H1 (cell line): ENCODE measurements at regions not wholly inside any gene's neighbourhood (a gene's known extent, or its start where the extent isn't known, plus 50 kb on each side); places are given as distances from the start of the nearest gene placed in this dataset.

Source experiments
- CTCF ChIA-PET: fragments of 300-600 bp; sonication (Branson Sonifier 250); formaldehyde crosslinking; loops from one replicate; lab custom pipeline; 2021; ENCODE audit not compliant: partially characterized antibody; lab: Charles Lee
- POLR2A ChIA-PET: fragments of 300-600 bp; sonication (Branson Sonifier 250); formaldehyde crosslinking; loops from one replicate; lab custom pipeline; 2021; ENCODE audit warnings: inconsistent platforms; ENCODE audit not compliant: partially characterized antibody; lab: Charles Lee
- DNase-seq, 2 experiments: peaks; one replicate each; pipeline versions ENCODE4 v3.0.0 to v3.0.0-alpha.2; 2010 to 2022; ENCODE audit warnings: low spot score in 2 of 2, low read depth in 1 of 2, mixed read lengths in 1 of 2
- FAIRE-seq: peaks from 2 replicates; lab custom pipeline; 2011; peaks lifted over from hg19 to GRCh38; lab: Jason Lieb, UNC
- H2AFZ ChIP-seq: 2 replicates; pipeline ENCODE4 v1.8.1; 2012; ENCODE audit warnings: low read length, inconsistent platforms
- H2AK5ac ChIP-seq: 2 replicates; pipeline ENCODE4 v1.6.1; 2013; ENCODE audit warnings: low read depth, low read length
- H2BK120ac ChIP-seq: replicated peaks from 2 replicates; pipeline ENCODE3; 2013; ENCODE audit warnings: low read depth, low read length, inconsistent platforms
- H2BK12ac ChIP-seq: 2 replicates; pipeline ENCODE4 v1.6.1; 2013; ENCODE audit warnings: low read depth, low read length
- H2BK15ac ChIP-seq: 2 replicates; pipeline ENCODE4 v1.6.1; 2013; ENCODE audit warnings: low read length
- H2BK20ac ChIP-seq: 2 replicates; pipeline ENCODE4 v1.6.1; 2013; ENCODE audit warnings: low read length
- H2BK5ac ChIP-seq: 2 replicates; pipeline ENCODE4 v1.6.1; 2013; ENCODE audit warnings: low read depth, low read length
- H3K14ac ChIP-seq: 2 replicates; pipeline ENCODE4 v1.6.1; 2013; ENCODE audit warnings: inconsistent platforms; ENCODE audit not compliant: insufficient read length
- H3K18ac ChIP-seq: 2 replicates; pipeline ENCODE4 v1.6.1; 2013; ENCODE audit warnings: low read length; ENCODE audit errors: extremely low read depth
- H3K23ac ChIP-seq: 2 replicates; pipeline ENCODE4 v1.6.1; 2013; ENCODE audit warnings: inconsistent platforms; ENCODE audit not compliant: insufficient read length
- H3K23me2 ChIP-seq: 2 replicates; pipeline ENCODE4 v1.6.1; 2013; ENCODE audit warnings: low read depth, low read length
- H3K27ac ChIP-seq: 2 replicates; pipeline ENCODE4 v1.6.1; 2011; ENCODE audit warnings: low read depth, low read length, inconsistent platforms
- H3K27me3 ChIP-seq, 4 experiments: replicated peaks in 1 of 4; 1 replicate in 1 of 4; 2 replicates in 3 of 4; pipeline versions ENCODE4 v1.6.1 to v1.8.1; 2011 to 2013; ENCODE audit warnings: low read length in 3 of 4, mild to moderate bottlenecking in 3 of 4, inconsistent platforms in 2 of 4, mixed read lengths in 2 of 4, moderate library complexity in 1 of 4; ENCODE audit not compliant: control insufficient read depth in 3 of 4, insufficient read depth in 3 of 4; ENCODE audit errors: extremely low read depth in 1 of 4
- H3K36me3 ChIP-seq, 4 experiments: 2 replicates each; pipeline versions ENCODE4 v1.6.1 to v1.8.1; 2011 to 2013; ENCODE audit warnings: mild to moderate bottlenecking in 4 of 4, low read length in 3 of 4, moderate library complexity in 2 of 4, control low read depth in 1 of 4, inconsistent platforms in 1 of 4; ENCODE audit not compliant: insufficient read depth in 4 of 4, control insufficient read depth in 2 of 4
- H3K4ac ChIP-seq: replicated peaks from 2 replicates; pipeline ENCODE3; 2013; ENCODE audit warnings: low read length, low read depth, mixed read lengths, inconsistent platforms; ENCODE audit not compliant: insufficient read length
- H3K4me1 ChIP-seq, 4 experiments: replicated peaks in 1 of 4; 1 replicate in 1 of 4; 2 replicates in 3 of 4; pipeline versions ENCODE4 v1.6.1 to v1.8.1; 2011 to 2013; ENCODE audit warnings: low read length in 3 of 4, inconsistent platforms in 2 of 4, mixed read lengths in 1 of 4; ENCODE audit not compliant: insufficient read depth in 4 of 4, control insufficient read depth in 3 of 4
- H3K4me2 ChIP-seq, 2 experiments: 2 replicates each; pipeline versions ENCODE4 v1.6.1 to v1.8.1; 2011 to 2013; ENCODE audit warnings: low read depth in 2 of 2, low read length in 2 of 2, control low read depth in 1 of 2, inconsistent platforms in 1 of 2, mild to moderate bottlenecking in 1 of 2; ENCODE audit not compliant: insufficient read depth in 1 of 2
- H3K4me3 ChIP-seq, 4 experiments: fragments of 200-600, 300-600 bp in 1 of 4; sonication (generic), shearing (Covaris generic), sonication (Bioruptor Twin) in 1 of 4; 2 replicates each; pipeline versions ENCODE4 v1.5.1 to v1.8.1; 2011 to 2016; ENCODE audit warnings: low read length in 4 of 4, low read depth in 3 of 4, control low read depth in 2 of 4, inconsistent platforms in 2 of 4, mild to moderate bottlenecking in 2 of 4, mixed read lengths in 1 of 4, moderate library complexity in 1 of 4; ENCODE audit not compliant: insufficient read depth in 2 of 4; ENCODE audit errors: extremely low read depth in 1 of 4
- H3K56ac ChIP-seq: replicated peaks from 2 replicates; pipeline ENCODE3; 2013; ENCODE audit warnings: low read depth, mild to moderate bottlenecking, mixed read lengths, low read length, inconsistent platforms; ENCODE audit not compliant: insufficient read length
- H3K79me1 ChIP-seq: 2 replicates; pipeline ENCODE4 v1.6.1; 2013; ENCODE audit warnings: low read depth, low read length, control low read depth
- H3K79me2 ChIP-seq, 2 experiments: 2 replicates each; pipeline versions ENCODE4 v1.6.1 to v1.8.1; 2012 to 2013; ENCODE audit warnings: low read length in 2 of 2, mild to moderate bottlenecking in 2 of 2, inconsistent platforms in 1 of 2; ENCODE audit not compliant: insufficient read depth in 2 of 2, control insufficient read depth in 1 of 2
- H3K9ac ChIP-seq, 4 experiments: replicated peaks in 1 of 4; 1 replicate in 1 of 4; 2 replicates in 3 of 4; pipeline versions ENCODE4 v1.6.1 to v1.8.1; 2011 to 2013; ENCODE audit warnings: low read depth in 3 of 4, low read length in 3 of 4, control low read depth in 2 of 4, mild to moderate bottlenecking in 2 of 4, moderate library complexity in 2 of 4, inconsistent platforms in 1 of 4; ENCODE audit errors: extremely low read depth in 1 of 4
- H3K9me3 ChIP-seq, 2 experiments: 2 replicates each; pipeline versions ENCODE4 v1.6.1 to v1.8.1; 2012 to 2013; ENCODE audit warnings: mild to moderate bottlenecking in 2 of 2, moderate library complexity in 2 of 2, control low read depth in 1 of 2, inconsistent platforms in 1 of 2, low read depth in 1 of 2, low read length in 1 of 2, mixed read lengths in 1 of 2; ENCODE audit not compliant: insufficient read depth in 2 of 2
- H4K20me1 ChIP-seq, 2 experiments: replicated peaks in 1 of 2; 2 replicates each; pipeline versions ENCODE3 to v1.8.1; 2011 to 2013; ENCODE audit warnings: inconsistent platforms in 2 of 2, low read length in 2 of 2, mild to moderate bottlenecking in 1 of 2; ENCODE audit not compliant: insufficient read depth in 2 of 2, control insufficient read depth in 1 of 2
- H4K5ac ChIP-seq: 2 replicates; pipeline ENCODE4 v1.6.1; 2013; ENCODE audit warnings: low read length, low read depth, mixed read lengths, inconsistent platforms; ENCODE audit not compliant: insufficient read length
- H4K8ac ChIP-seq: 2 replicates; pipeline ENCODE4 v1.8.0; 2013; ENCODE audit warnings: mild to moderate bottlenecking, moderate library complexity, low read length, inconsistent platforms; ENCODE audit not compliant: insufficient read depth; ENCODE audit errors: extremely low read depth
- H4K91ac ChIP-seq: replicated peaks from 2 replicates; pipeline ENCODE3; 2013; ENCODE audit warnings: low read length, mixed read lengths, inconsistent platforms; ENCODE audit not compliant: insufficient read length
- YY1 ChIP-seq: IDR thresholded peaks from 2 replicates; pipeline ENCODE4 v1.6.1; 2011; ENCODE audit warnings: low read depth, mild to moderate bottlenecking, low read length
- WGBS, 2 experiments: shearing (Covaris generic) in 1 of 2; methylation state at CpG; one replicate each; pipeline versions ENCODE4 v1.1.6 to v1.1.7; 2013 to 2015; ENCODE audit warnings: low lambda C conversion rate in 2 of 2, mixed read lengths in 2 of 2, inconsistent platforms in 1 of 2, low coverage in 1 of 2, missing lambda C conversion rate in 1 of 2; ENCODE audit not compliant: insufficient replicate concordance in 2 of 2, insufficient coverage in 1 of 2, insufficient read length in 1 of 2; ENCODE audit errors: extremely low coverage in 1 of 2, missing lambda C conversion rate in 1 of 2; 5-methylcytosine and 5-hydroxymethylcytosine counted together

GRCh38 chr10:37639200-37639599 lies 218.2 kb downstream of the ZNF248 start:
- H2BK120ac ChIP-seq = no peak overlapping the region
- peaks cover 57 to 78% of the 10 kb centered on the region in 2 experiments for H3K9me3 ChIP-seq
- H3K27me3 ChIP-seq = no peaks in the 10 kb centered on the region
- H2BK15ac ChIP-seq = no peak overlapping the region
- H2BK20ac ChIP-seq = no peak overlapping the region
- no peak overlapping the region for H2BK5ac ChIP-seq
- WGBS, 2 experiments = 65% methylated on average over 4 of the region's 5 CpGs; no CpG with 5 or more reads in 1 of the 2 experiments
- H3K27ac ChIP-seq = no peak overlapping the region
- H3K79me2 ChIP-seq = no peaks in the 10 kb centered on the region
- CTCF ChIA-PET = interaction anchor here (1.1 kb wide), 1 partner anchor 18 kb away, joined by 3 read pairs; no protein-coding TSS in a partner anchor
- no peak for DNase-seq
- TF ChIP-seq YY1 = no peak
- no peaks in the 10 kb centered on the region for H3K23me2 ChIP-seq
- no peak overlapping the region for H4K91ac ChIP-seq
- H3K14ac ChIP-seq = no peak overlapping the region
- no peaks in the 10 kb centered on the region for H4K20me1 ChIP-seq
- H4K8ac ChIP-seq = no peak overlapping the region
- H2BK12ac ChIP-seq = no peak overlapping the region
- POLR2A ChIA-PET = no interaction called here
- no peak overlapping the region for H3K4ac ChIP-seq
- no peaks in the 10 kb centered on the region for H3K79me1 ChIP-seq
- no peak overlapping the region for H3K23ac ChIP-seq
- H3K4me2 ChIP-seq = no peak overlapping the region
- H2AFZ ChIP-seq = no peak overlapping the region
- no peaks in the 10 kb centered on the region for H3K4me1 ChIP-seq
- no peak overlapping the region for H4K5ac ChIP-seq
- no peak overlapping the region for H3K18ac ChIP-seq
- FAIRE-seq = no peak
- H3K9ac ChIP-seq = no peak overlapping the region
- H3K56ac ChIP-seq = no peak overlapping the region
- H2AK5ac ChIP-seq = no peak overlapping the region
- H3K36me3 ChIP-seq = no peaks in the 10 kb centered on the region
- H3K4me3 ChIP-seq = no peak overlapping the region
